Ascending aorta (tissue), 2 donors: ENCODE measurements at regions not wholly inside any gene's neighbourhood (a gene's known extent, or its start where the extent isn't known, plus 50 kb on each side); places are given as distances from the start of the nearest gene placed in this dataset.

ENCODE experiments used
- DNase-seq, 2 donors: peaks; one replicate each; pipeline ENCODE4 v3.0.0-alpha.2; 2019; ENCODE audit warnings: low spot score in 2 of 2
- H3K27ac ChIP-seq, 2 donors: fragments of 200-600 bp; sonication (generic); one replicate each; pipeline ENCODE4 v1.5.1; 2016 to 2017; ENCODE audit warnings: mild to moderate bottlenecking in 1 of 2
- H3K27me3 ChIP-seq: fragments of 200-600 bp; sonication (generic); one replicate; pipeline ENCODE4 v1.5.1; 2017
- H3K36me3 ChIP-seq, 2 donors: fragments of 200-600 bp; sonication (generic); one replicate each; pipeline ENCODE4 v1.5.1; 2016
- H3K4me1 ChIP-seq, 2 donors: fragments of 200-600 bp; sonication (generic); one replicate each; pipeline ENCODE4 v1.5.1; 2016 to 2017; ENCODE audit warnings: mild to moderate bottlenecking in 1 of 2
- H3K4me3 ChIP-seq, 2 donors: fragments of 200-600 bp; sonication (generic); one replicate each; pipeline ENCODE4 v1.5.1; 2016 to 2017; ENCODE audit warnings: mild to moderate bottlenecking in 1 of 2
- H3K9me3 ChIP-seq, 2 donors: fragments of 200-600 bp; sonication (generic); one replicate each; pipeline ENCODE4 v1.5.1; 2016
- CTCF ChIP-seq, 3 experiments: fragments of 200-600 bp in 2 of 3; fragments of 450-650 bp in 1 of 3; sonication (generic) in 2 of 3; IDR thresholded peaks; one replicate each; pipeline ENCODE4 v1.5.1; 2016 to 2019; ENCODE audit warnings: antibody characterized with exemption in 3 of 3, mild to moderate bottlenecking in 1 of 3, moderate library complexity in 1 of 3
- intact Hi-C: fragments of 100-400 bp; cut with DNase I; formaldehyde crosslinking; loops from one replicate; pipeline ENCODE4 v1.15.1; 2023

- Histone ChIP-seq H3K4me3 (no peak overlapping the region), H3K9me3 (no peaks in the 10 kb centered on the region), H3K36me3 (no peaks in the 10 kb centered on the region), H3K27me3 (no peaks in the 10 kb centered on the region), H3K4me1 (no peaks in the 10 kb centered on the region), H3K27ac (no peak overlapping the region)
- DNase-seq = no peak
- no peak for TF ChIP-seq CTCF (IDR thresholded peaks at IDR 0.05)
- intact Hi-C loops = no loop called here
Observed at GRCh38 chr5:56467176-56467717, 234.1 kb upstream of the ANKRD55 start.

DNA sequence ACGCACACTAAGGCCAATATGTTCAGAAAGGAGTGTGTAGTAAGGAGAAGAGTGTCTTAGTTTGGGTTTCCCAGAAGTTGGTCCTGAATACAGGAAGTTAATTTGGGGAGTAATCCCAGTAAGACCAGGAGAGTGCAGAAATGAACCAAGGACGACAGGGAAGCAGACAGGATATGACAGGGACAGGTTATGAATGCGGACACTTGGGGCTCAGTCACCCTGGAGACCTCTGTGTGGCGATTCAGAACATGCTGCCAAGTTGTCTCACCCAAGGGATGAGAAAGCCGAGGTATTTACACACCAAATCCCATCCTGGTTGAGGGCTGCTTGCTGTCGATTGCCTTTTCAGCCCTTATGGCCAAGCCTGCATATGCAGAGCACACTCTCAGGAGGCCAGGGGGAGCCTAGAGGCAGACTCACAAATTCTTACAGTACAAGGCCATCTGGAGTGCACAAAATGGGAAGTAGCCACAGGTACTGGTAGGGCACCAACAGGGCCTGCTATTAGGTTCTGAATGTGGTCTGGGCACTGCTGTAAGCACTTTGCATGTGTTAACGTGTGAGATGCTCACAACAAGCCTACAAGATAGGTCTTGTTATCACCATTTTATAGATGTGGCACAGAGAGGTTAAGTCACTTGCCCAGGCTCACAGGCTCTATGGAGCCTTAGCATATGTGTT, 233.1 kb upstream of the ANKRD55 start:
- Histone ChIP-seq H3K4me3 (no peak overlapping the region), H3K4me1 (no peaks in the 10 kb centered on the region), H3K36me3 (no peaks in the 10 kb centered on the region), H3K27me3 (no peaks in the 10 kb centered on the region), H3K27ac (no peak overlapping the region), H3K9me3 (no peaks in the 10 kb centered on the region)
- intact Hi-C loops = no loop called here
- DNase-seq = no peak
- no peak for TF ChIP-seq CTCF (IDR thresholded peaks at IDR 0.05)

GRCh38 chr5:56465769-56466135, 232.6 kb upstream of the ANKRD55 start:
- H3K4me1 ChIP-seq = no peaks in the 10 kb centered on the region
- no peaks in the 10 kb centered on the region for H3K9me3 ChIP-seq
- no peak for DNase-seq
- no peak overlapping the region for H3K4me3 ChIP-seq
- TF ChIP-seq CTCF (IDR thresholded peaks at IDR 0.05) = no peak
- H3K27me3 ChIP-seq = no peaks in the 10 kb centered on the region
- H3K36me3 ChIP-seq = no peaks in the 10 kb centered on the region
- no peak overlapping the region for H3K27ac ChIP-seq
- intact Hi-C loops = no loop called here

DNA sequence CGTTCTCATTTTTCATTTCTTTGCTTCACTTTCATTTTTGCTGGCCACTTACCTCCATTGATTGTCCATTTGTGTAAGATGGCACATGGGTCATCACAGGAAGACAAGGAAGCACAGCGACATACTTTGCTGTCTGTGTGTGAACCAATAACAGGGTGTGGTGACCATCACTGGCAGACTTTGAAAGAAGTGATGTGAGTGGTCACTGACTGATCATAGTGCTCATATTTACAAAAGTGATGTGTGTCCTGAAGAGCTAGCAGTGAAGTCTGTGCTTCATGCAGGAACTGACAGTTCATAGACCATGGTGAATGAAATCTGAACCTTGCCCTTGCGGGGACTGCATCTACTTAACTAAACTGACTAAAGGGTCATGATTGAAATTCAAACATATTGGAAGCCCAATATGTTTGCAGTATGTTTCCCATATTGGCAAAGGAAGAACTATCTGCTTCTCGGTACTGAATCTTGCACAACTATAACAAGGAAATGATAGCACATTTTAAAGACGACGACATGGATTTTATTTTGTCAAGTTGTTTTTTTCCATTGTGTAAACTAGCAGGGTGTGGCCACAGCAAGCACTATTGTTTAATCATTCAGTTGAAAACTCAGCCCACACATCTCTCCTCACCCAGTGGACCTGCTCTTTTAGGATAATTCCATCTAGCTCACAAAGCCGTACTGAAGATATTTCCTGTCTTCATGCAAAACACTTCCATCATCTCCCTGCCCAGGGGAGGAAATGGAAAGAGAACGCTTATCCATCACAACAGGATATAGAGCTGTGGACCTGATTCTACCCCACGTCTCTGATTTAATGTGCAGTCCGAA, 232.0 kb upstream of the ANKRD55 start:
- Histone ChIP-seq H3K36me3 (no peaks in the 10 kb centered on the region), H3K27ac (no peak overlapping the region), H3K4me1 (peaks cover 0 to 3% of the 10 kb centered on the region in 2 donors), H3K27me3 (no peaks in the 10 kb centered on the region), H3K4me3 (no peak overlapping the region), H3K9me3 (no peaks in the 10 kb centered on the region)
- no peak for TF ChIP-seq CTCF (IDR thresholded peaks at IDR 0.05)
- intact Hi-C loops = no loop called here
- DNase-seq = no peak

GRCh38 chr5:56463944-56464571, 230.9 kb upstream of the ANKRD55 start:
- no peak overlapping the region for H3K4me3 ChIP-seq
- H3K27ac ChIP-seq = no peak overlapping the region
- no peak for DNase-seq
- H3K9me3 ChIP-seq = no peaks in the 10 kb centered on the region
- H3K27me3 ChIP-seq = no peaks in the 10 kb centered on the region
- no peaks in the 10 kb centered on the region for H3K36me3 ChIP-seq
- TF ChIP-seq CTCF (IDR thresholded peaks at IDR 0.05) = no peak
- peaks cover 2 to 9% of the 10 kb centered on the region in 2 donors for H3K4me1 ChIP-seq
- intact Hi-C loops = no loop called here
